ENCODE measurements at regions not wholly inside any gene's neighbourhood (a gene's known extent, or its start where the extent isn't known, plus 50 kb on each side); places are given as distances from the start of the nearest gene placed in this dataset.

GRCh38 chr15:94749811-94750617, 518.7 kb downstream of the MCTP2 start:
- DNase-seq (ENCODE audit: low read depth in 2 of 2): no peak

- DNase-seq (ENCODE audit: low read depth in 2 of 2): no peak
Observed at GRCh38 chr15:94760348-94760747, 529.0 kb downstream of the MCTP2 start.

- no peak for DNase-seq (ENCODE audit: low read depth in 2 of 2)
Observed at GRCh38 chr15:94761574-94761973, 530.2 kb downstream of the MCTP2 start.

- DNase-seq (ENCODE audit: low read depth in 2 of 2): no peak
Observed at GRCh38 chr15:94769089-94769488, 537.7 kb downstream of the MCTP2 start.

GRCh38 chr15:94770199-94770598, 538.8 kb downstream of the MCTP2 start:
- no peak for DNase-seq (ENCODE audit: low read depth in 2 of 2)

- no peak for DNase-seq (ENCODE audit: low read depth in 2 of 2)
Observed at GRCh38 chr15:94777037-94777436, 545.7 kb downstream of the MCTP2 start.

- DNase-seq (ENCODE audit: low read depth in 2 of 2): no peak
Observed at GRCh38 chr15:94778840-94779239, 547.5 kb downstream of the MCTP2 start.

- DNase-seq (ENCODE audit: low read depth in 2 of 2): no peak
Observed at GRCh38 chr15:94780166-94780565, 548.8 kb downstream of the MCTP2 start.

- no peak for DNase-seq (ENCODE audit: low read depth in 2 of 2)
Observed at GRCh38 chr15:94785091-94785490, 553.7 kb downstream of the MCTP2 start.

GRCh38 chr15:94791008-94791407, 559.6 kb downstream of the MCTP2 start:
- DNase-seq (ENCODE audit: low read depth in 2 of 2): no peak

- DNase-seq (ENCODE audit: low read depth in 2 of 2): no peak
Observed at GRCh38 chr15:94791510-94791909, 560.1 kb downstream of the MCTP2 start.

- no peak for DNase-seq (ENCODE audit: low read depth in 2 of 2)
Observed at GRCh38 chr15:94792196-94792595, 560.8 kb downstream of the MCTP2 start.

- DNase-seq (ENCODE audit: low read depth in 2 of 2): no peak
Observed at GRCh38 chr15:94793207-94793606, 561.8 kb downstream of the MCTP2 start.

- DNase-seq (ENCODE audit: low read depth in 2 of 2): no peak
Observed at GRCh38 chr15:94793641-94794040, 562.3 kb downstream of the MCTP2 start.

GRCh38 chr15:94804613-94805012, 573.3 kb downstream of the MCTP2 start:
- no peak for DNase-seq (ENCODE audit: low read depth in 2 of 2)

GRCh38 chr15:94815110-94815731, 583.9 kb downstream of the MCTP2 start:
- DNase-seq (ENCODE audit: low read depth in 2 of 2): no peak

- DNase-seq (ENCODE audit: low read depth in 2 of 2): no peak
Observed at GRCh38 chr15:94815914-94816313, 584.6 kb downstream of the MCTP2 start.

- DNase-seq (ENCODE audit: low read depth in 2 of 2): no peak
Observed at GRCh38 chr15:94829887-94830884, 598.8 kb downstream of the MCTP2 start.

GRCh38 chr15:94834000-94834399, 602.6 kb downstream of the MCTP2 start:
- DNase-seq (ENCODE audit: low read depth in 2 of 2): no peak

GRCh38 chr15:94834494-94834893, 603.1 kb downstream of the MCTP2 start:
- no peak for DNase-seq (ENCODE audit: low read depth in 2 of 2)

- DNase-seq (ENCODE audit: low read depth in 2 of 2): no peak
Observed at GRCh38 chr15:94838281-94838680, 606.9 kb downstream of the MCTP2 start.

Measured in stimulated activated CD4-positive, alpha-beta T cell treated with anti-CD3 and anti-CD28 coated beads, Interleukin-15, amount 100 ng/mL, for 48 hours (primary cell).